Neural progenitor cell (in vitro differentiated cells): ENCODE measurements at regions not wholly inside any gene's neighbourhood (a gene's known extent, or its start where the extent isn't known, plus 50 kb on each side); places are given as distances from the start of the nearest gene placed in this dataset.
A peak's percentile ranks its signal among the peaks of the same experiment; 100 is the strongest.
"Not testable (repeated sequence)": the region's sequence is repeated elsewhere in the genome, so short reads cannot be mapped to it uniquely, and the experiment has no call there.

Source experiments
- DNase-seq: peaks from one replicate; pipeline ENCODE4 v3.0.0-alpha.2; 2016; ENCODE audit warnings: low spot score
- H2AFZ ChIP-seq: fragments of 200-600 bp; sonication (generic); replicated peaks from 2 replicates; pipeline ENCODE4 v1.6.1; 2016; ENCODE audit warnings: antibody characterized with exemption
- H3F3A ChIP-seq: fragments of 200-600 bp; sonication (generic); 2 replicates; pipeline ENCODE4 v1.6.1; 2016; ENCODE audit warnings: antibody characterized with exemption, low read depth
- H3K27ac ChIP-seq: fragments of 200-600 bp; sonication (generic); 2 replicates; pipeline ENCODE4 v1.5.1; 2016; ENCODE audit warnings: mild to moderate bottlenecking
- H3K27me3 ChIP-seq: fragments of 200-600 bp; sonication (generic); 2 replicates; pipeline ENCODE4 v1.6.1; 2016; ENCODE audit warnings: mild to moderate bottlenecking, moderate library complexity
- H3K36me3 ChIP-seq: fragments of 200-600 bp; sonication (generic); 2 replicates; pipeline ENCODE4 v1.5.1; 2016
- H3K4me1 ChIP-seq: fragments of 200-600 bp; sonication (generic); 2 replicates; pipeline ENCODE4 v1.6.1; 2016; ENCODE audit warnings: mixed run types
- H3K4me2 ChIP-seq: fragments of 200-600 bp; sonication (generic); 2 replicates; pipeline ENCODE4 v1.6.1; 2016
- H3K4me3 ChIP-seq: fragments of 200-600 bp; sonication (generic); 2 replicates; pipeline ENCODE4 v1.5.1; 2016
- H3K79me2 ChIP-seq: fragments of 200-600 bp; sonication (generic); 2 replicates; pipeline ENCODE4 v1.6.1; 2016; ENCODE audit warnings: low read depth
- H3K9ac ChIP-seq: fragments of 200-600 bp; sonication (generic); 2 replicates; pipeline ENCODE4 v1.6.1; 2016
- H3K9me3 ChIP-seq: fragments of 200-600 bp; sonication (generic); 2 replicates; pipeline ENCODE4 v1.5.1; 2016; ENCODE audit warnings: low read depth
- H4K20me1 ChIP-seq: fragments of 200-600 bp; sonication (generic); 2 replicates; pipeline ENCODE4 v1.6.1; 2016; ENCODE audit warnings: low read depth
- H3K27ac Mint-ChIP-seq: 3 replicates; pipeline ENCODE4 v1.8.0; 2021; ENCODE audit warnings: mixed read lengths
- H3K27me3 Mint-ChIP-seq: 2 replicates; pipeline ENCODE4 v1.8.0; 2022; ENCODE audit warnings: low read depth, mild to moderate bottlenecking, inconsistent platforms, moderate library complexity, mixed read lengths; ENCODE audit not compliant: insufficient read depth
- H3K36me3 Mint-ChIP-seq: 3 replicates; pipeline ENCODE4 v1.8.0; 2021; ENCODE audit warnings: mixed read lengths
- H3K4me1 Mint-ChIP-seq: 3 replicates; pipeline ENCODE4 v1.8.0; 2021; ENCODE audit warnings: mixed read lengths
- H3K4me3 Mint-ChIP-seq: 3 replicates; pipeline ENCODE4 v1.8.0; 2021; ENCODE audit warnings: mild to moderate bottlenecking, moderate library complexity, mixed read lengths
- H3K9me3 Mint-ChIP-seq: 3 replicates; pipeline ENCODE4 v1.8.0; 2020; ENCODE audit warnings: mixed read lengths
- EZH2 ChIP-seq: fragments of 200-600 bp; sonication (generic); IDR thresholded peaks from 2 replicates; pipeline ENCODE4 v1.6.1; 2017; ENCODE audit warnings: antibody characterized with exemption, mild to moderate bottlenecking, moderate library complexity
- EZH2phosphoT487 ChIP-seq: fragments of 200-600 bp; sonication (generic); IDR thresholded peaks from 2 replicates; pipeline ENCODE4 v1.6.1; 2017; ENCODE audit warnings: antibody characterized with exemption
- TF ChIP-seq, protein P1 (sequence below): fragments of 200-600 bp; sonication (generic); IDR thresholded peaks from 2 replicates; pipeline ENCODE4 v1.5.1; 2017; ENCODE audit warnings: antibody characterized with exemption, mild to moderate bottlenecking

DNA sequence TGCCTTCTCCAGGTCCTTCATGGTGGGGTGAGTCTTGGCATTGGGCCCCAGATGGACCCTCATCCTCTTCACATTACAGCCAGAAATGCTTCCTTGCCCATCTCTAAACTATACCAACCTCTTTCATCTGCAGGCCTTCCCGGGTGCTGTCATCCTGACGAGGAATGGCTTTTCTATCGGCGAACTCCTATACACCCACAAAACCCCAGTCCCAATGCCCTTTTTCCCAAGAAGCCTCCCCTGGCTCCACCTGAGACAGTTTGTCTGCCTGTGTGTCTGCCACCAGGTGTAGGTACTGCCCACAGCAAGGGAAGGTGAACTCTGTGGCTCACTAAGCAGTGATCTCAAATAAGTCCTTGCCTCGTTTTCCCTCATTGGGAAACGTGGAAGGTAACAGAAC, 55.3 kb downstream of the PTPRS start:
- no peak for DNase-seq
- Histone ChIP-seq H3K4me2 (no peak overlapping the region), H3K27ac (no peak overlapping the region), H3K36me3 (no peaks in the 10 kb centered on the region), H4K20me1 (peaks cover 100% of the 10 kb centered on the region), H3F3A (no peaks in the 10 kb centered on the region), H3K4me3 (no peak overlapping the region), H2AFZ (no peak overlapping the region), H3K27me3 (no peaks in the 10 kb centered on the region), H3K9me3 (no peaks in the 10 kb centered on the region), H3K9ac (no peak overlapping the region), H3K4me1 (peaks cover 6% of the 10 kb centered on the region), H3K79me2 (peaks cover 89% of the 10 kb centered on the region)
- peaks cover 4% of the 10 kb centered on the region for H3K27me3 Mint-ChIP-seq
- peak overlapping the region; percentile 66 for H3K27ac Mint-ChIP-seq
- no peak overlapping the region for H3K4me3 Mint-ChIP-seq
- peaks cover 22% of the 10 kb centered on the region for H3K36me3 Mint-ChIP-seq
- peaks cover 13% of the 10 kb centered on the region for H3K4me1 Mint-ChIP-seq
- TF ChIP-seq EZH2phosphoT487, result no peak
- TF ChIP-seq EZH2, result no peak
- TF ChIP-seq, protein P1, sequence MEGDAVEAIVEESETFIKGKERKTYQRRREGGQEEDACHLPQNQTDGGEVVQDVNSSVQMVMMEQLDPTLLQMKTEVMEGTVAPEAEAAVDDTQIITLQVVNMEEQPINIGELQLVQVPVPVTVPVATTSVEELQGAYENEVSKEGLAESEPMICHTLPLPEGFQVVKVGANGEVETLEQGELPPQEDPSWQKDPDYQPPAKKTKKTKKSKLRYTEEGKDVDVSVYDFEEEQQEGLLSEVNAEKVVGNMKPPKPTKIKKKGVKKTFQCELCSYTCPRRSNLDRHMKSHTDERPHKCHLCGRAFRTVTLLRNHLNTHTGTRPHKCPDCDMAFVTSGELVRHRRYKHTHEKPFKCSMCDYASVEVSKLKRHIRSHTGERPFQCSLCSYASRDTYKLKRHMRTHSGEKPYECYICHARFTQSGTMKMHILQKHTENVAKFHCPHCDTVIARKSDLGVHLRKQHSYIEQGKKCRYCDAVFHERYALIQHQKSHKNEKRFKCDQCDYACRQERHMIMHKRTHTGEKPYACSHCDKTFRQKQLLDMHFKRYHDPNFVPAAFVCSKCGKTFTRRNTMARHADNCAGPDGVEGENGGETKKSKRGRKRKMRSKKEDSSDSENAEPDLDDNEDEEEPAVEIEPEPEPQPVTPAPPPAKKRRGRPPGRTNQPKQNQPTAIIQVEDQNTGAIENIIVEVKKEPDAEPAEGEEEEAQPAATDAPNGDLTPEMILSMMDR, result no peak
- no peaks in the 10 kb centered on the region for H3K9me3 Mint-ChIP-seq

DNA sequence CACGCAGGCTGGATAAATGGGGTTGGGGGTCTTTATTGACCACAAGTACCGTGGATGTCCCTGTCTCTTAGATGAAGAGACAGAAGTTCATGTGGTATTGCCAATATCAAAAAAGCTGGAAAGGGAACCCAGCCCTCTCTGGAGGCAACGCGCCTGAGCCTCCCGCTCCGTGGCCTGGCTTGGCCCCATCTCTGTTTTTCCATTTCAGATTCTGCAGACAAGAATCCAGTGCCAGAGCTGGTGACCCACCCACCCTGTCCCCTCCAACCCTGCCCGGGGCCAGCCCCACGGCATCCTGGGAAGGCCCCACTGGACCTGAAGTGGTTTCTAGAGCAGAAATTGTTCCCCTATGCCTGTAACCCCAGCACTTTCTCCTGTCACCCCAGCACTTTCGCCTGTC, 57.7 kb downstream of the PTPRS start:
- TF ChIP-seq, protein P1, result no peak
- TF ChIP-seq EZH2 (no peak), EZH2phosphoT487 (no peak)
- no peaks in the 10 kb centered on the region for H3K9me3 Mint-ChIP-seq

DNA sequence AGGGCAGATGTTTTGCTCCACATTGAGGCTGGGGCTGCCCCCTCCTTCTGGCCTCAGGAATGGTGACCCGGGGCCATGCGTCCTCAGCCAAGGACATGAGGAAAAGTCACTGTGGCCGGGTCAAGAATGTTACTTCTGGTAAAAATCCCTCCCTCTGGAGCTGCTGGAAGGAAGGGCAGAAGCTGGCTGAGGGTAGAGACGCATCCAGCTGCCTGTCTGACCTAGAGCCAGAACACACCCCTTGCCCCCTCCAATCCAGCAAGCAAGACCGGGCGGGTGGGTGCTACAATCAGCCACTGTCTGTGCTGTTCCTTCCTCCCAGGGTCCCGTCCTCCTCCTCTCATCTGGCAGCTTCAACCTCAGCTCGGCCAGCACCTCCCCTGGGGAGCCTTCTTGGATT, 59.0 kb downstream of the PTPRS start:
- H3K27ac Mint-ChIP-seq, result no peak overlapping the region
- no peak overlapping the region for H3K27ac ChIP-seq
- H3K36me3 Mint-ChIP-seq, result peaks cover 21% of the 10 kb centered on the region
- no peak for DNase-seq
- H4K20me1 ChIP-seq, result peaks cover 88% of the 10 kb centered on the region
- TF ChIP-seq EZH2phosphoT487 (no peak), EZH2 (no peak)
- TF ChIP-seq, protein P1, result no peak
- no peaks in the 10 kb centered on the region for H3K9me3 Mint-ChIP-seq
- H3F3A ChIP-seq, result no peaks in the 10 kb centered on the region
- no peak overlapping the region for H3K4me3 Mint-ChIP-seq
- no peaks in the 10 kb centered on the region for H3K4me1 Mint-ChIP-seq
- no peaks in the 10 kb centered on the region for H3K27me3 ChIP-seq
- H3K9ac ChIP-seq, result no peak overlapping the region
- H3K27me3 Mint-ChIP-seq, result peaks cover 4% of the 10 kb centered on the region
- H3K36me3 ChIP-seq, result no peaks in the 10 kb centered on the region
- H2AFZ ChIP-seq, result no peak overlapping the region
- no peak overlapping the region for H3K4me2 ChIP-seq
- no peaks in the 10 kb centered on the region for H3K9me3 ChIP-seq
- H3K79me2 ChIP-seq, result peaks cover 71% of the 10 kb centered on the region
- no peaks in the 10 kb centered on the region for H3K4me1 ChIP-seq
- H3K4me3 ChIP-seq, result no peak overlapping the region

More for the DNA sequence above, 57.7 kb downstream of the PTPRS start:
- peaks cover 97% of the 10 kb centered on the region for H4K20me1 ChIP-seq
- no peaks in the 10 kb centered on the region for H3F3A ChIP-seq
- no peak overlapping the region for H3K9ac ChIP-seq
- Mint-ChIP-seq H3K27me3 (peaks cover 4% of the 10 kb centered on the region), H3K4me1 (peaks cover 7% of the 10 kb centered on the region), H3K4me3 (no peak overlapping the region), H3K36me3 (peaks cover 22% of the 10 kb centered on the region), H3K27ac (no peak overlapping the region)
- DNase-seq, result no peak
- H3K79me2 ChIP-seq, result peaks cover 85% of the 10 kb centered on the region
- no peaks in the 10 kb centered on the region for H3K27me3 ChIP-seq
- H3K9me3 ChIP-seq, result no peaks in the 10 kb centered on the region
- H3K4me3 ChIP-seq, result no peak overlapping the region
- H3K4me1 ChIP-seq, result no peaks in the 10 kb centered on the region
- H3K27ac ChIP-seq, result no peak overlapping the region
- no peaks in the 10 kb centered on the region for H3K36me3 ChIP-seq
- no peak overlapping the region for H2AFZ ChIP-seq
- H3K4me2 ChIP-seq, result no peak overlapping the region

DNA sequence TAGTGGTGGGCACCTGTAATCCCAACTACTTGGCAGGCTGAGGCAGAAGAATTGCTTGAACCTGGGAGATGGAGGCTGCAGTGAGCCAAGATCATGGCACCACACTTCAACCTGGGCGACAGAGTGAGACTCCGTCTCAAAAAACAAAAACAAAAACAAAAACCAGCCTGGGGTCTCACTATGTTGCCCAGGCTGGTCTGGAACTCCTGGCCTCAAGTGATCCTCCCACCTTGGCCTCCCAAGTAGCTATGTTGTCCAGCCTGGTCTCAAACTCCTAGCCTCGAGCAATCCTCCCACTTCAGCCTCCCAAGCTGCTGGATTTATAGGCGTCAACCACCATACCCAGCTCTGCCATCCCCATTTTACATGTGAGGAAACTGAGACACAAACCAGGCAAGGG, 64.9 kb downstream of the PTPRS start:
- H3K4me1 ChIP-seq, H3K4me3 ChIP-seq, H3K4me1 Mint-ChIP-seq, H3K4me2 ChIP-seq, H3K9me3 ChIP-seq, H3K9me3 Mint-ChIP-seq, H3K27ac Mint-ChIP-seq, H3K4me3 Mint-ChIP-seq, H2AFZ ChIP-seq, H3K36me3 ChIP-seq, H3K27me3 Mint-ChIP-seq, H3K27me3 ChIP-seq, H3K9ac ChIP-seq, DNase-seq, H3K27ac ChIP-seq: not testable (repeated sequence)
- Histone ChIP-seq H4K20me1 (peaks cover 63% of the 10 kb centered on the region), H3K79me2 (peaks cover 28% of the 10 kb centered on the region), H3F3A (peaks cover 10% of the 10 kb centered on the region)
- H3K36me3 Mint-ChIP-seq, result peaks cover 18% of the 10 kb centered on the region
